HG03095 (cell line): ENCODE measurements at regions not wholly inside any gene's neighbourhood (a gene's known extent, or its start where the extent isn't known, plus 50 kb on each side); places are given as distances from the start of the nearest gene placed in this dataset.
"Not testable (repeated sequence)": the region's sequence is repeated elsewhere in the genome, so short reads cannot be mapped to it uniquely, and the experiment has no call there.

Experiments used
- ATAC-seq: cut with Tn5 transposase; IDR thresholded peaks from one replicate; pipeline ENCODE4 v1.9.1; 2021; ENCODE audit warnings: moderate library complexity; ENCODE audit not compliant: unreplicated experiment

DNA sequence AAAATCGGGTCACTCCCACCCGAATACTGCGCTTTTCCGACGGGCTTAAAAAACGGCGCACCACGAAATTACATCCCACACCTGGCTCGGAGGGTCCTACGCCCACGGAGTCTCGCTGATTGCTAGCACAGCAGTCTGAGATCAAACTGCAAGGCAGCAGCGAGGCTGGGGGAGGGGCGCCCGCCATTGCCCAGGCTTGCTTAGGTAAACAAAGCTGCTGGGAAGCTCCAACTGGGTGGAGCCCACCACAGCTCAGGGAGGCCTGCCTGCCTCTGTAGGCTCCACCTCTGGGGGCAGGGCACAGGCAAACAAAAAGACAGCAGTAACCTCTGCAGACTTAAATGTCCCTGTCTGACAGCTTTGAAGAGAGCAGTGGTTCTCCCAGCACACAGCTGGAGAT lies 325.7 kb upstream of the PIK3R1 start:
- ATAC-seq: not testable (repeated sequence)

DNA sequence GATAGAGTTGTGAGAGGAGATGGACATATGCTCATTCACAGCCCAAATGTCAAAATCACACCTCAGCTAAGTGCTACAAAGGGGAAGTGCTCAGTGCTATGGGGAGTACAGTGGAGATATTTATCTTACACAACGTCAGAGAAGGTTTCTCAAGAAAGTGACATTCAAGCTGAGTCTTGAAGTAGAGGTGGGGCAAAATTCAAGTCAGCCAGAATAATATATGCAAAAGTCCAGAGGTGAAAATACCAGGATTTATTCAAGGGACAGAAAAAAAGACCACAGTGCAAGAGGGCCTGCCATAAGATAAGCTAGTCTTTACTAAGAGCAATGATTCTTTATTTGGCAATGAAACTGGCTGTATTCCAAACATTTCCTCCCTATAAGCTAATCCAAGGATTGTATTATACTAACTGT lies 327.8 kb upstream of the PIK3R1 start:
- no peak for ATAC-seq

DNA sequence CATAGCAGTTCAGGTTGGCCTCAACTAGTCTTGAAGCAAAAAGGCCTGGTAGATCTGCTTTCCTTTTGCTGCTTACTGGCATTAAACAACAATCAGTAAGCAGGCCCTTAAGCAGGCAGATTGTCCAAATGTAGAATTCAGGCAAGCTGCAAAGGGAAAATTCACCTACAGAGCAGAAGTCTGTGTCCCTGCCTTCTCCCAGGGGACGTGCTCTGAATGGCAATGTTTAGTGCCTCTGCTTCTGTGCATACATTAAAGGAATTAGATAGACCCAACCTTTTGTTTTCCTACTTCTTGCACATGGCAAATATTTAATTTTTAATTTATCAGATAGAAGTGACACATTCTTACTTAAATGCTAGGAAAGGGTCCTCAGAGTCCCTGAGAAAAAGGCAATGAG lies 328.8 kb upstream of the PIK3R1 start:
- ATAC-seq: no peak

DNA sequence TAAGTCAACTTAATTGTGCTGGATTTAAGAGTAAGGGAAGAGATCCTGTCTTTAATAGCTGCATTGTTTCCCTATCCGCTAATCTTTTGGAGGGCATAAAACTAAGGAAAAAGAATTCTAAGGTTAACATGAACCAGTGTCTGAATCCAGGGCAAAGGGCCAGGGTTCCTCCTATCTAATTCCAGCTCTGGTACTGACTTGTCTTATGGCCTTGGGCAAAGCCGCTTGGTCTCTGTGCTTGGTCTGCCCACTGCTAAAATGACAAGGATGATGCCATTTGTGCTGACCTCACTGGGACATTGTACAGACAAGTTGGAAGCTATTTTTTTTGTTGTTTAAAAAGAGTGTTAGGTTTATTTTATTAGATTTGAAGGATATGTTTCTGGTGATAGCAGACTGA lies 334.7 kb upstream of the PIK3R1 start:
- no peak for ATAC-seq

DNA sequence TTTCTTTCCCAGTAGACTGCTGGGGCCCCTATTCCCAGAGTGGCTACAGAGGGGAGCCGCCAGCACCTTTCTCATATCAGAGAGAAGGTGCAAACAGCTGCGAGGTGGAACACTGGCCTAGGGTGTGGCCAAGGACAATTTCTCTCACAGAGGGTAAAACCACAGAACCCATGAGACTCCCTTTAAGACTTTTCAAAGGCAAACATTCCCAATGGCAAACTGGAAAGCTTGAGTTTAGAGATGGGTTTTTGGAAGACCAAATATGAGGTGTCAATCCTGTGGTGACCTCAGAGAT lies 335.1 kb upstream of the PIK3R1 start:
- ATAC-seq: no peak

DNA sequence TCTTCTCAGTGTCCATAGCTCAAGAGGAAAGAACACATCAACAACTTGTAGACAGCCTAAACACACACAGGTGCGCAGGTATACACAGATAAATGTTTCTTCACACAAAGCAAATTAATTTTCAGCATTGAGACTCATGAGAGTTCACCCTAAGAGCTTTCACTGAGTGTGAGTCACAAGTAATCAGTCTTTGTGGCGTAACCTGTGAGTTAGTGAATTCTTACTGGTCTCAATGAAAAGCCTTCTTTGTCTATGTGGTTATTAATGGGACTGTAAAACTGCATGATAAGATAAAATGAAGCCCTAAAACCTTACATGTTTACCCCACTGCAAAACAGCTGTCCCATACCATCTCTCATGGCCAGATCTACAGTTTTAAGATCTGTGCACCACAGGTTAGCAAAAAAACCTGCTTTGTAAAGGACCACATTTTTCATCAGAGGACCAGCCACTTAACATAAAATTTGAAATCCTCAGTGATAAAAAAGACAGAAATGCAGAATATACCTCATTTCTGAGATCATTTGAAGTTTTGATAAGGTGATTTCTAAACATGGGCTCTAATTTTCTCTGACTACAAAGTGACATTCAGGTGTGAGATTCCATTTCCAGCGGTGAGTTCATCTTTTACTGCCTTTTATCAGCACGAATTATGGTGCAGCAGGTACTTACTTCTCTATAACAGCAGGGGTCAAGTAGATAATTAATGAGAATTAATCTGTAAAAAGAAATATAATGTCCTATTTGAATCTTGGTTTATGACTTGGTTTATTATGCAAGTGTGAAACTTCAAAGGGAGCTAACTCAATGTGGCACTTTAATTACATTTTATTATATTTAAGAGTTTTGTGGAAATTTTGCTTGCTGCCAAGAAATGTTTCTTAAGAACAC lies 335.7 kb upstream of the PIK3R1 start:
- ATAC-seq: no peak

DNA sequence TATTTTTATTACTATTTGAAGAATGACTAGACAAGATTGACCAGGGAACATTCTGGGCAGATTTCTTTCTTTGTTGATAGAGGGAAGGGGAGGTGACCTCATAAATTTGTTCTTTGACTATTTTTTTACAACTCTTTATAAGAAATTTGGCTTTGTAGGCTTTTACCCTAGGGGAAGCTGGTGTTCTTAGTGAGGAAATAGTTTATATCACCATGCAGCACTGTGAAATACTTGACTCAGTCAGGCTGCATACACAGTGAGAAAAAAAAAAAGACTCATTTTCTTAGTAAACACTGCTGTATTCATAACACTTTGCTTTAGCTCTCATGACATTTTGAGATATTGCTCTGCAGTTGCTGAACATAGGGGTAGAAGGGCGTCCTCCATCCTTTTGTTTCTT lies 336.6 kb upstream of the PIK3R1 start:
- no peak for ATAC-seq

DNA sequence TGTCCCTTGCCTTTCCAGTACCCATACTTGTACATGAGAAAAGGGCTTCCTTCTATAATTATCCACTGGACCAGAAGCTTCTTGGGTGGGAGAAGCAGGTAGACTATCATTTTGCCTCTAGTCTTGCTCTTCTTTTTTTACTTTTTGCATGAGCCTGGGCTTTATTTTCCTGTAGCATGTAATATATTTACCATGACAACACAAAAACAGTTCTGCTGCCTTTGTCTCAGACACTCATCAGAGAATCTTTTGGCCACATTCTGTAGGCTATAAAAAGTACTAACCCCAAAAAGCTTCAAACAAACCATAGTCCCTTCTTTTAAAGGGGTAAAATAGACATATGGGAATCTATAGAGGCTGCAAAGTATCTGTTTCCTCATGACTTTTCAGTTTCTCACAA lies 339.2 kb upstream of the PIK3R1 start:
- ATAC-seq: no peak

DNA sequence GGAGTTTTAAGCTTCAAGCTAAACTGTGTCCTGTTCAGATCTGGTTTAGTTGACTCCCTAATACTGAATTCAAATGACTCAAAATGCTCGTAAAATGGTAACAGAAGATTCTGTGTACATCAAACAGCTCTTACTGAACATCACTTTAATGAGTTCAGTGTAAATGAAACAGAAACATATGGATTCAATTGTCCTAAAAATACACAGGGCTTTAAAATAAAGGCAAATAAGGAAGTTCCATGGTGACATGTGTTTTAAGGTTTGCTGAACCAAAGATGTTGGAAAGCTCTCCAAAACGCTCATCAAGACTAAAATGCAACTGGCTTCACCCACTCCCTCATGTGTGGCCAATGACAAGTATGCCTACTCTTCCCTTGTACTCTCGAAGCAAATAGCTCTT lies 340.0 kb upstream of the PIK3R1 start:
- ATAC-seq: no peak

DNA sequence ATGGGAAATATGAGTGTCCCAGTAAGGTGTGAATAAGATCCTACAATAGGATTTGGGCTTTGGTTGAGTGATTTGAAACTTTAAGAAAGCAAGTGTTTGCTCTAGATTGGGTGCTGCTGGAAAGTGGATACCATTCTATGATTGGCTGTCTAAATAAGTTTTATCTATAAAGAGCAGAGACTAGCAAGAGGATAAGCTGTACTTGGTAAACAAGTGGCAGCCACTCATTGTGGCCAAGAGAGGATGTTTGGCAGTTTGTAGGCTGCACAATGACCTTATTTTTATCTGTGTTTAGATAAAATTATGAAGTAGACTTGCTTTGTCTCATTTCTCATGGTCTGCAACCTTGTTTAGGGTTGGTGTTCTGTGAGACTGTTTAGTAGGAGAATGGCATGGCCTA lies 341.6 kb upstream of the PIK3R1 start:
- ATAC-seq: no peak

DNA sequence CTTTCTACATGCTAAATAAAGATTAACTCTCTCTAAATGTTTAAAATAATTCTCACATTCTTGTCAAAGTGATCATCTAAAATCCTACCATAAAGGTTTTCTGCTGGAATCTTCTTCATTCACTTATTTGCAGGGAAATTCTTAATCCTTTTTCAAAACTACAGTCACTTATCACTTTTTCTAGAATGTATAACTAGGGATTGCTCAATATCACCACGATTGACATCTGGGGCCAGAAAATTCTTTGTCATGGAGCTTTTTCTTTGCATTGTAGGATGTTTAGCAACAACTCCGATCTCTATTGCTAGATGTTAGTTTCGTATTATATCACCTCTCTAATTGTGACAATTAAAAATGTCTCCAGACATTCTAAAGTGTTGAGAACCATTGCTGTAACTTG lies 344.9 kb upstream of the PIK3R1 start:
- ATAC-seq: no peak

DNA sequence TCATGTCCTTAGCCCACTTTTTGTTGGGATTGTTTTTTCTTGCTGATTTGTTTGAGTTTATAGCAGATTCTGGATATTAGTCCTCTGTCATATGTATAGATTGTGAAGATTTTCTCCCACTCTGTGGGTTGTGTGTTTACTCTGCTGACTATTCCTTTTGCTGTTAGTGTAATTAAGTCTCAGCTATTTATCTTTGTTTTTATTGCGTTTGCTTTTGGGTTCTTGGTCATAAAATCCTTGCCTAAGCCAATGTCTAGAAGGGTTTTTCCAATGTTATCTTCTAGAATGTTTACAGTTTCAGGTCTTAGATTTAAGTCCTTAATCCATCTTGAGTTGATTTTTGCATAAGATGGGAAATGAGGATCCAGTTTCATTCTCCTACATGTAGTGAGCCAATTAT lies 351.2 kb upstream of the PIK3R1 start:
- not testable (repeated sequence) for ATAC-seq

DNA sequence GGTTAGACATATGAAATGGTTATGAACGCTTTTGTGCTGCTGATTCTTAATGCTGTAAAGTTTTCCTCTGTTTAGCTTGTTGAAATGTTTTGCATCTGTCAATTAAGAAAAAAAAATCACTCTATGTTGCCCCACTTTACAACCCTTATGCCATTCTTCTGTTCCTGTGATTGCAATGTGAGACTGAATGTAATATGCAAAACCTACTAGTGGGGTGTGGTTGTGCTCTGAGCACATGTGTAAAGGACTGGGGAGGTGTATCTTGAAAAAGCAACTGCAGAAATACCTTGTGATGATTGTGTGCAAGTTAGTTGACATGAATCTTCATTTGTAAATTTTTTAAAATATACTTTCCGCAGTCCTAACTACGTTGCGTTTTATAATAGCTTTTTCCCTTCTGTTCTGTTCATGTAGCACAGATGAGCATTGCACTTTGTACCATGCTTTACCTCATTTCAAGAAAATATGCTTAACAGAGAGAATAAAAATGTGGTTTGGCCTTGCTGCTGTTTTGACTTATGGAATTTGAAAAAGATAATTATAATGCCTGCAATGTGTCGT lies 357.0 kb upstream of the PIK3R1 start:
- ATAC-seq: no peak

DNA sequence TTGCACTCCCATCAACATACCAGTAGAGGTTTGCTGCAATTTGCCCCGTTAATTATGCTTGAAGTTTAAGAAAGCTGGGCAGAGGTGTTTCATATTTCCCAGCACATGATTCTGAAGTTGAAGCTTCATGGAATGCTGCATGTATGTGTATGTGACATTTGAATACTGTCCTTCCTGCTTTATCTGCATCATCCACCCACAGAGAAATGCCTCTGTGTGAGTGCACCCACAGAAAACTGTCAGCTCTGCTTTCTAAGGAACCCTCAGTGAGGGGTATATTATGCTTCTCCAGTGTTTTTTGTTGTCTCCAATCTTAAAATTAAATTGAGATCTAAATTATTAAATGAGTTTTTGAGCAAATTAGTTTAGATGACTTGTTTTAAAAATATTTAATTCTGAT lies 358.1 kb upstream of the PIK3R1 start:
- ATAC-seq: no peak

DNA sequence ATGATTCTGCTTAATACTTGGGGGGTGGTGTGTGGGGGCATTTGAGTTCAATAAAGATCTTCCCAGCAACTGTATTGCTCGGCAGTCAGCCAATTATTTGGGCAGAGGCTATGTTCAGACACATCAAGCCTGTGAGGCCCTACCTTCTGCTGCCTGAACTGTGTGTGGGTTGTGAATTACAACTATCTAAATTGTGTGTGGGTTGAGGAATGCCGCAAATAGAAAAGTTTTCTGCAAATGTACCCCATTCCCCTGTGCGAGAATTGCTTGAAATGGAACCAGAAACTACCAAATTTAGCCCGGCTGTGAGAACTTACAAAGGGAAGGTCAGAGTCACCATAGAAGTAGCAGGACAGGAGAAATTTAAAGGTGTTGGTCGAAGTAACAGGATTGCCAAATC lies 360.0 kb upstream of the PIK3R1 start:
- no peak for ATAC-seq

DNA sequence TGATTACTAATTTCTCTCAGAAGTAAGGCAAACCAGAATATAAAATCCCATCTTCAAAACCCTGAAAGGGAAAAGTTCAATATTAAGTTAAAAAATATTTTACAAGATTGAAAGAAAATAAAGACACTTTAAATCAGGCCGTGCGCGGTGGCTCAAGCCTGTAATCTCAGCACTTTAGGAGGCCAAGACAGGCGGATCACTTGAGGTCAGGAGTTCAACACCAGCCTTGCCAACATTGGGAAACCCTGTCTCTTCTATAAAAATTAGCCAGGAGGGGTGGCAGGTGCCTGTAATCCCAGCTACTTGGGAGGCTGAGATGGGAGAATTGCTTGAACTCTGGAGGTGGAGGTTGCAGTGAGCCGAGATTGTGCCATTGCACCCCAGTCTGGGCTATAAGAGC lies 364.6 kb upstream of the PIK3R1 start:
- not testable (repeated sequence) for ATAC-seq

DNA sequence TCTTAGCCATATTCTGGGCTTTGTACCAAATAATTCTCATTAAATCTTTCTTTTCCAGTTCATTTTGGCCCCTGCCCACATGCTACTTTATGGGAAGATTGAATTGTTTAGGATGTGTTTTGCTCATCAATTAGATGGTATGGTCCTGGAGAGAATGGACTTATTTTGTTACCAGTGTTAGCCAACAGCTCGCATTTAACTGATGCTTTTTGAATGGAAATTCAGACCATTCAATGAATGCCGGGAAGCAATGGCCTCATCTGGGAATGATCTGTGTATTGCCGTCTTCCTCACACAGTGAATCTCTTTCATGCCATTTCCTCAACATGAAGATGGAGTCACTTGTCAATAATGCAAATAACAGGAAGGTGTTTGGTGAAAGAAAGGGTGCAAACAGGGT lies 370.6 kb upstream of the PIK3R1 start:
- ATAC-seq: no peak

DNA sequence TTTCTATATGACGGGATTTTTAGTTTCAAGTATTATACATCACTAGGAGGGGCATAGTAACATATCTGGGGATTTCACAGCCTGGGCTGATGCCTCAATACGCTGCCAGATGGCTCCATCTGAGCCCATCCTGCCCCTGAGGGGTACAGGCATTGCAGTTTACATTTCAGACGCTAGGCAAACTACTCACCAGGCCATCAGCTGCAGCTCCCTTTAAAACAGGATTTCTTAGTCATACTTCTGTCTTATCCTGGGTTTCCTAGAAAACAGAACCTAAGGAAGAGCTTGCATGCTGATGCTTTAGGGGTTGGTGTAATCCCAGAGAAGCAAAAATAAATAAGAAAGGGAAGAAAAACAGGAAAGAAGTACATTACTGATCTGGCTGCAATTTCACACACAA lies 372.8 kb upstream of the PIK3R1 start:
- no peak for ATAC-seq

DNA sequence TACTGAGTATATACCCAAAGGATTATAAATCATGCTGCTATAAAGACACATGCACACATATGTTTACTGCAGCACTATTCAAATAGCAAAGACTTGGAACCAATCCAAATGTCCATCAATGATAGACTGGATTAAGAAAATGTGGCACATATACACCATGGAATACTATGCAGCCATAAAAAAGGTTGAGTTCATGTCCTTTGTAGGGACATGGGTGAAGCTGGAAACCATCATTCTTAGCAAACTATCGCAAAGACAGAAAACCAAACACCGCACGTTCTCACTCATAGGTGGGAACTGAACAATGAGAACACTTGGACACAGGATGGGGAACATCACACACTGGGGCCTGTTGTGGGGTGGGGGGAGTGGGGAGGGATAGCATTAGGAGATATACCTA lies 378.3 kb upstream of the PIK3R1 start:
- not testable (repeated sequence) for ATAC-seq

DNA sequence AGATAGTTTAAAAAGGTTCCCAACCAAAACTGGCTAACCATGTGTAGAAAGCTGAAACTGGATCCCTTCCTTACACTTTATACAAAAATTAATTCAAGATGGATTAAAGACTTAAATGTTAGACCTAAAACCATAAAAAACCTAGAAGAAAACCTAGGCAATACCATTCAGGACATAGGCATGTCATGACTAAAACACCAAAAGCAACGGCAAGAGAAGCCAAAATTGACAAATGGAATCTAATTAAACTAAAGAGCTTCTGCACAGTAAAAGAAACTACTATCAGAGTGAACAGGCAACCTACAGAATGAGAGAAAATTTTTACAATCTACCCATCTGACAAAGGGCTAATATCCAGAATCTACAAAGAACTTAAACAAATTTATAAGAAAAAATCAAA lies 379.1 kb upstream of the PIK3R1 start:
- not testable (repeated sequence) for ATAC-seq

DNA sequence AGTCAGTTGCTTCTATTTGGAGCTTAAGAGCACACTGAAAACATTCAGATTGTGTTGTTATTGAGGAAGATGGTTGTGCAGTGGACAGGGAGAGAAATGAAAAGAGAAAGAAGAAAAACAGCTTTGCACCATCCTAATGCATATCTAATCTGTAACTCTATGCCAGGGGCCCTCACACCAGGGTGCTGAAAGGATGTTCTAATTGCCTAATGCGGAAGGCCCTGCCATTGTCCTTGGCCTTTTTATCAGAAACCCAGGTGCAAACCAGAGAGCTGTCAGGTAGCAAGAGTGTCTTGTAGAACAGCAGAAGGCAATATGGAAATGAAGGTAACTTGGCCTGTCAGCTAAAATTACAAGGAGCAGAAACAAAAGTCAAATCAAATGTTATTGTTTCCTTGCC lies 384.5 kb upstream of the PIK3R1 start:
- no peak for ATAC-seq

DNA sequence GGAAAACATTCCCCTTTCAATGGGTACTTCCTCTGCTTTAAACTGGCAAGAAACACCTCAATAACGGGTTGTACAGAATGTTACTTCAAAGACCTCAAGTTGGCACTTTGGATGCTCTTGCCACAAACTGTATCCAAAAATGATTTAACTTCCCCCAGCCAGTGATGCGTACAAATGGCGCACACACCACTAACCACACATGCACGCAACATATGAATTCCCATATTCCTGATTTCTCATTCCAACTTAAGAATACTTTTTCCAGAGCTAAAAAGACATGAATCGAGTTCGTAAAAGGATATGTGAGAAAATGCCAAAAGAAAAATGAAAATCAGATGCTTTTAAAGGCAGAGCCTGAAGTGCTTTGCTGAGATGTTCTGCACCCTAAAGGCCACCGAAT lies 388.0 kb upstream of the PIK3R1 start:
- ATAC-seq: no peak

DNA sequence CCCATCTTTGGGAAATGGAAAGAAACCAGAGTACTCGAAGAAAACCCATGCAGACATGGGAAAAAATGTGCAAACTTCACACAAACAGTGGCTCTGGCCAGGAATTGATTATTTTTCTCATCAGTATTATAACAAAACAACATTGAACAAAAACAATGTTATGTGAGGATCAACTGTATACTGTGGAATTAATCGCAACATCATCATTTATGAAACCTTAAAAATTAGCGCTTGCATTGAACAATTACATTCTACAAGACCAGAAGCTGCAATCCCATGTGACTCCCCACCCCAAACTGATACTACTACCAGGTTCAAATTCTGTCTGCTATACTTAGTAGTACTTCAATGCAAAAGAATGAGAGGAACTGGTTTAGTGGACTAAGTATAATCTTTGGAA lies 390.7 kb upstream of the PIK3R1 start:
- ATAC-seq: no peak
